Caco-2 (cell line): ENCODE measurements at regions not wholly inside any gene's neighbourhood (a gene's known extent, or its start where the extent isn't known, plus 50 kb on each side); places are given as distances from the start of the nearest gene placed in this dataset.

Source experiments
- BruUV-seq: library from RNA; stranded (reverse); fragments of 400-500 nt; replicated peaks from 2 replicates; lab custom pipeline; 2021; lab: Mats Ljungman, UMichigan
- CTCF ChIA-PET: fragments of 300-600 bp; sonication (Branson Sonifier 250); formaldehyde crosslinking; loops from one replicate; lab custom pipeline; 2022; ENCODE audit warnings: antibody characterized with exemption; lab: Charles Lee
- POLR2A ChIA-PET: fragments of 300-600 bp; sonication (Branson Sonifier 250); formaldehyde crosslinking; loops from one replicate; lab custom pipeline; 2022; ENCODE audit warnings: antibody characterized with exemption; lab: Charles Lee
- DNase-seq, 2 experiments: peaks; one replicate each; pipeline versions ENCODE4 v3.0.0 to v3.0.0-alpha.2; 2020 to 2022
- H3K27me3 ChIP-seq: replicated peaks from 2 replicates; pipeline ENCODE4 v1.6.0; 2011; ENCODE audit warnings: low read length; ENCODE audit not compliant: control insufficient read depth, insufficient read depth
- H3K36me3 ChIP-seq: 2 replicates; pipeline ENCODE4 v1.5.1; 2011; ENCODE audit warnings: low read length; ENCODE audit not compliant: control insufficient read depth, insufficient read depth
- H3K4me1 ChIP-seq: fragments of 250-450 bp; sonication (Bioruptor Pico); 2 replicates; pipeline ENCODE4 v1.5.1; 2020; ENCODE audit warnings: mild to moderate bottlenecking
- H3K4me3 ChIP-seq: 2 replicates; pipeline ENCODE4 v1.5.1; 2011; ENCODE audit warnings: low read depth, mild to moderate bottlenecking, control low read depth, low read length
- H3K9me3 ChIP-seq: fragments of 250-450 bp; sonication (Bioruptor Pico); 2 replicates; pipeline ENCODE4 v1.5.1; 2020; ENCODE audit warnings: mild to moderate bottlenecking, moderate library complexity
- H3K27ac Mint-ChIP-seq: one replicate; pipeline ENCODE4 v1.8.0; 2022; ENCODE audit warnings: mixed read lengths; ENCODE audit not compliant: unreplicated experiment
- H3K27me3 Mint-ChIP-seq: one replicate; pipeline ENCODE4 v1.8.0; 2022; ENCODE audit warnings: mixed read lengths; ENCODE audit not compliant: insufficient read depth, unreplicated experiment
- H3K36me3 Mint-ChIP-seq: one replicate; pipeline ENCODE4 v1.8.0; 2022; ENCODE audit warnings: mild to moderate bottlenecking, mixed read lengths; ENCODE audit not compliant: insufficient read depth, unreplicated experiment
- H3K4me1 Mint-ChIP-seq: one replicate; pipeline ENCODE4 v1.8.0; 2022; ENCODE audit warnings: low read depth, mixed read lengths; ENCODE audit not compliant: unreplicated experiment
- H3K4me3 Mint-ChIP-seq: one replicate; pipeline ENCODE4 v1.8.0; 2022; ENCODE audit warnings: mild to moderate bottlenecking, moderate library complexity, mixed read lengths; ENCODE audit not compliant: unreplicated experiment
- H3K9me3 Mint-ChIP-seq: one replicate; pipeline ENCODE4 v1.8.0; 2022; ENCODE audit warnings: mixed read lengths; ENCODE audit not compliant: unreplicated experiment
- CTCF ChIP-seq, 2 experiments: fragments of 200-600 bp in 1 of 2; IDR thresholded peaks; 1 replicate in 1 of 2; 2 replicates in 1 of 2; pipeline versions ENCODE4 v1.5.1 to v1.8.0; 2011 to 2022; ENCODE audit warnings: antibody characterized with exemption in 1 of 2, control low read depth in 1 of 2, inconsistent platforms in 1 of 2, low read depth in 1 of 2, low read length in 1 of 2, mild to moderate bottlenecking in 1 of 2, moderate library complexity in 1 of 2; ENCODE audit not compliant: insufficient read depth in 1 of 2, severe bottlenecking in 1 of 2, unreplicated experiment in 1 of 2
- intact Hi-C: fragments of 100-400 bp; cut with micrococcal nuclease; formaldehyde crosslinking; loops from one replicate; pipeline ENCODE4 v1.10.0; 2022; ENCODE audit not compliant: unreplicated experiment

- Histone ChIP-seq H3K9me3 (no peaks in the 10 kb centered on the region), H3K4me3 (no peak overlapping the region), H3K36me3 (no peaks in the 10 kb centered on the region), H3K27me3 (no peaks in the 10 kb centered on the region), H3K4me1 (no peaks in the 10 kb centered on the region)
- no peak for TF ChIP-seq CTCF (IDR thresholded peaks at IDR 0.05; ENCODE audit: insufficient read depth in 1 of 2, low read depth in 1 of 2, low read length in 1 of 2, severe bottlenecking in 1 of 2, unreplicated experiment in 1 of 2)
- no peak for DNase-seq
- Mint-ChIP-seq H3K27me3 (no peaks in the 10 kb centered on the region), H3K9me3 (no peaks in the 10 kb centered on the region), H3K4me3 (no peak overlapping the region), H3K36me3 (no peaks in the 10 kb centered on the region), H3K4me1 (no peaks in the 10 kb centered on the region), H3K27ac (no peak overlapping the region)
- no TSS peak for BruUV-seq
- intact Hi-C loops, result no loop called here
- POLR2A ChIA-PET, result no interaction called here
- CTCF ChIA-PET, result no interaction called here
Measured at GRCh38 chr3:166934879-166935278, 445.2 kb downstream of the ZBBX start.

GRCh38 chr3:166917437-166917836 is 462.7 kb downstream of the ZBBX start:
- no peaks in the 10 kb centered on the region for H3K36me3 ChIP-seq
- H3K9me3 Mint-ChIP-seq, result peaks cover 28% of the 10 kb centered on the region
- BruUV-seq, result no TSS peak
- CTCF ChIA-PET, result no interaction called here
- H3K4me1 Mint-ChIP-seq, result no peaks in the 10 kb centered on the region
- H3K27me3 ChIP-seq, result no peaks in the 10 kb centered on the region
- H3K27ac Mint-ChIP-seq, result no peak overlapping the region
- no peak overlapping the region for H3K4me3 Mint-ChIP-seq
- peaks cover 2% of the 10 kb centered on the region; the same call in 1 of the 2 replicates for H3K9me3 ChIP-seq
- no peaks in the 10 kb centered on the region for H3K36me3 Mint-ChIP-seq
- intact Hi-C loops, result no loop called here
- POLR2A ChIA-PET, result no interaction called here
- DNase-seq, result no peak
- H3K4me1 ChIP-seq, result no peaks in the 10 kb centered on the region
- no peaks in the 10 kb centered on the region for H3K27me3 Mint-ChIP-seq
- no peak for TF ChIP-seq CTCF (IDR thresholded peaks at IDR 0.05; ENCODE audit: insufficient read depth in 1 of 2, low read depth in 1 of 2, low read length in 1 of 2, severe bottlenecking in 1 of 2, unreplicated experiment in 1 of 2)
- H3K4me3 ChIP-seq, result no peak overlapping the region

- TF ChIP-seq CTCF (IDR thresholded peaks at IDR 0.05; ENCODE audit: insufficient read depth in 1 of 2, low read depth in 1 of 2, low read length in 1 of 2, severe bottlenecking in 1 of 2, unreplicated experiment in 1 of 2), result no peak
- no peak overlapping the region for H3K4me3 ChIP-seq
Measured at GRCh38 chr3:166902374-166902773, 477.7 kb downstream of the ZBBX start.

More at GRCh38 chr3:166902374-166902773, 477.7 kb downstream of the ZBBX start:
- Mint-ChIP-seq H3K36me3 (no peaks in the 10 kb centered on the region), H3K27me3 (no peaks in the 10 kb centered on the region), H3K4me1 (no peaks in the 10 kb centered on the region), H3K9me3 (peaks cover 9% of the 10 kb centered on the region), H3K27ac (no peak overlapping the region), H3K4me3 (no peak overlapping the region)
- Histone ChIP-seq H3K9me3 (no peaks in the 10 kb centered on the region), H3K36me3 (no peaks in the 10 kb centered on the region), H3K27me3 (no peaks in the 10 kb centered on the region), H3K4me1 (no peaks in the 10 kb centered on the region)
- ChIA-PET POLR2A (no interaction called here), CTCF (no interaction called here)
- DNase-seq, result no peak
- BruUV-seq, result no TSS peak
- intact Hi-C loops, result no loop called here
